Ascending aorta (tissue), 2 donors: ENCODE measurements at regions not wholly inside any gene's neighbourhood (a gene's known extent, or its start where the extent isn't known, plus 50 kb on each side); places are given as distances from the start of the nearest gene placed in this dataset.

Experiments used
- DNase-seq, 2 donors: peaks; one replicate each; pipeline ENCODE4 v3.0.0-alpha.2; 2019; ENCODE audit warnings: low spot score in 2 of 2
- H3K27ac ChIP-seq, 2 donors: fragments of 200-600 bp; sonication (generic); one replicate each; pipeline ENCODE4 v1.5.1; 2016 to 2017; ENCODE audit warnings: mild to moderate bottlenecking in 1 of 2
- H3K27me3 ChIP-seq: fragments of 200-600 bp; sonication (generic); one replicate; pipeline ENCODE4 v1.5.1; 2017
- H3K36me3 ChIP-seq, 2 donors: fragments of 200-600 bp; sonication (generic); one replicate each; pipeline ENCODE4 v1.5.1; 2016
- H3K4me1 ChIP-seq, 2 donors: fragments of 200-600 bp; sonication (generic); one replicate each; pipeline ENCODE4 v1.5.1; 2016 to 2017; ENCODE audit warnings: mild to moderate bottlenecking in 1 of 2
- H3K4me3 ChIP-seq, 2 donors: fragments of 200-600 bp; sonication (generic); one replicate each; pipeline ENCODE4 v1.5.1; 2016 to 2017; ENCODE audit warnings: mild to moderate bottlenecking in 1 of 2
- H3K9me3 ChIP-seq, 2 donors: fragments of 200-600 bp; sonication (generic); one replicate each; pipeline ENCODE4 v1.5.1; 2016
- CTCF ChIP-seq, 3 experiments: fragments of 200-600 bp in 2 of 3; fragments of 450-650 bp in 1 of 3; sonication (generic) in 2 of 3; IDR thresholded peaks; one replicate each; pipeline ENCODE4 v1.5.1; 2016 to 2019; ENCODE audit warnings: antibody characterized with exemption in 3 of 3, mild to moderate bottlenecking in 1 of 3, moderate library complexity in 1 of 3
- intact Hi-C: fragments of 100-400 bp; cut with DNase I; formaldehyde crosslinking; loops from one replicate; pipeline ENCODE4 v1.15.1; 2023

GRCh38 chr10:52967806-52968795, 195.5 kb upstream of the MBL2 start:
- Histone ChIP-seq H3K27ac (no peak overlapping the region), H3K4me3 (no peak overlapping the region), H3K9me3 (no peaks in the 10 kb centered on the region), H3K36me3 (no peaks in the 10 kb centered on the region), H3K4me1 (no peaks in the 10 kb centered on the region), H3K27me3 (no peaks in the 10 kb centered on the region)
- intact Hi-C loops = no loop called here
- no peak for TF ChIP-seq CTCF (IDR thresholded peaks at IDR 0.05)
- no peak for DNase-seq

GRCh38 chr10:52966904-52967303, 194.3 kb upstream of the MBL2 start:
- intact Hi-C loops = no loop called here
- H3K36me3 ChIP-seq = no peaks in the 10 kb centered on the region
- H3K27ac ChIP-seq = no peak overlapping the region
- DNase-seq = no peak
- no peaks in the 10 kb centered on the region for H3K27me3 ChIP-seq
- H3K4me3 ChIP-seq = no peak overlapping the region
- H3K4me1 ChIP-seq = no peaks in the 10 kb centered on the region
- TF ChIP-seq CTCF (IDR thresholded peaks at IDR 0.05) = no peak
- H3K9me3 ChIP-seq = no peaks in the 10 kb centered on the region

DNA sequence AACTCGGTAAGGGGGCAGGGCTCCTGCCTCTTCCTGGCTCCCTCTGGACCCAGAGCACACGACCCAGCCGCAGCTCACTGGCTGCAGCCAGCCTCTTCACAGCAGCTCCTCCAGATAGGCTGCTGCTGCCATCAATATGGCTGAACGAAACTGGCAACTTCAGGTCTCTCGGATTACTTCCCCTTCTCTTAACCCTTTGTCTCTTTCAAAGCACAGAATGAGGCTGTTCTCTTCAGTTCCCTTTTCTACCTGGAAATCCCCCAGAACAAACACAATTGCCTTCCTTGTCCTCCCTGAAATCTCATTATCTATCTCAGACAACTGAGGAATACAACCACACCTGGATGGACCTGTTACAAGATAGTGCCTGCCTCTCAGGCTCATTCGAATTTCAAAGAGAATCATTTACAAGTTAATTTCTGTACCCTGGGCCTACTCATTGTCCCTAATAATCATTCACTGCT, 193.4 kb upstream of the MBL2 start:
- no peaks in the 10 kb centered on the region for H3K27me3 ChIP-seq
- no peaks in the 10 kb centered on the region for H3K9me3 ChIP-seq
- intact Hi-C loops = no loop called here
- H3K4me1 ChIP-seq = no peaks in the 10 kb centered on the region
- H3K4me3 ChIP-seq = no peak overlapping the region
- H3K27ac ChIP-seq = no peak overlapping the region
- TF ChIP-seq CTCF (IDR thresholded peaks at IDR 0.05) = no peak
- H3K36me3 ChIP-seq = no peaks in the 10 kb centered on the region
- no peak for DNase-seq

DNA sequence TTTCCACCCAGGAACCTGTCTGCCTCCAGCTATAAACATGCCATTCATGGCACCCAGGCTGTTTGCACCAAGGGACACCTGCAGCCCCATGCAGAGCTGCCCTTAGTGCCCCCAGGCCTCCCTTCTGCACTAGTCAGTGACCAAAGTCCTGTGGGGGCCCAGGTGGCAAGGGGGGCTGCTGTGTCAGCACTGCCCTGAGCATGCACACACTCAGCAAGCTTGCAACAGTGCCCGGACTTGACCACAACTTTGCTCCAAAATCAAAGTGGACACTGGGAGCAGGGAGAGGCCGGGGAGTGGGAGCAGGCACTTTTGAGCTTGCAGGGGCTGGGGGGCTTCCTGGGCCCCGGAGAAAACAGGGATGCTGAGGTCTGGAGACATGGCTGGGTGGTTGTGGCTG, 192.9 kb upstream of the MBL2 start:
- no peaks in the 10 kb centered on the region for H3K27me3 ChIP-seq
- no peak overlapping the region for H3K4me3 ChIP-seq
- H3K4me1 ChIP-seq = no peaks in the 10 kb centered on the region
- no peak for DNase-seq
- H3K36me3 ChIP-seq = no peaks in the 10 kb centered on the region
- no peak overlapping the region for H3K27ac ChIP-seq
- TF ChIP-seq CTCF (IDR thresholded peaks at IDR 0.05) = no peak
- intact Hi-C loops = no loop called here
- H3K9me3 ChIP-seq = no peaks in the 10 kb centered on the region

- intact Hi-C loops = no loop called here
- no peak for DNase-seq
- no peak for TF ChIP-seq CTCF (IDR thresholded peaks at IDR 0.05)
- Histone ChIP-seq H3K36me3 (no peaks in the 10 kb centered on the region), H3K4me1 (no peaks in the 10 kb centered on the region), H3K27ac (no peak overlapping the region), H3K4me3 (no peak overlapping the region), H3K27me3 (no peaks in the 10 kb centered on the region), H3K9me3 (no peaks in the 10 kb centered on the region)
Measured at GRCh38 chr10:52961323-52961722, 188.7 kb upstream of the MBL2 start.
